ENCODE measurements at regions not wholly inside any gene's neighbourhood (a gene's known extent, or its start where the extent isn't known, plus 50 kb on each side); places are given as distances from the start of the nearest gene placed in this dataset.

GRCh38 chr7:27394871-27395270 is 152.3 kb downstream of the EVX1 start:
- no peak for TF ChIP-seq CTCF (conservative IDR thresholded peaks at IDR 0.05; ENCODE audit: low read length)
- no peak for TF ChIP-seq EZH2phosphoT487 (IDR thresholded peaks at IDR 0.05; ENCODE audit: borderline replicate concordance, low read depth, low read length)
